Spleen (tissue), 7 donors: ENCODE measurements at regions not wholly inside any gene's neighbourhood (a gene's known extent, or its start where the extent isn't known, plus 50 kb on each side); places are given as distances from the start of the nearest gene placed in this dataset.

Experiments used
- CTCF ChIP-seq, 11 experiments: fragments of 200-600 bp in 7 of 11; fragments of 450-650 bp in 4 of 11; sonication (generic) in 4 of 11; IDR thresholded peaks in 8 of 11; conservative IDR thresholded peaks in 3 of 11; 1 replicate in 7 of 11; 2 replicates in 4 of 11; pipeline versions ENCODE4 v1.4.0 to v1.8.0; 2016 to 2021; ENCODE audit warnings: antibody characterized with exemption in 11 of 11, inconsistent platforms in 4 of 11, mild to moderate bottlenecking in 1 of 11
- POLR2A ChIP-seq, 3 donors: fragments of 450-650 bp; IDR thresholded peaks; one replicate each; pipeline ENCODE4 v1.5.1; 2017; ENCODE audit warnings: antibody characterized with exemption in 3 of 3, mild to moderate bottlenecking in 1 of 3
- POLR2AphosphoS5 ChIP-seq, 3 donors: sonication (generic); formaldehyde crosslinking; IDR thresholded peaks; one replicate each; pipeline ENCODE4 v1.5.1; 2017; ENCODE audit warnings: antibody characterized with exemption in 3 of 3
- donor health status: DM: no; HTN: no; CAD: no; lungs with moderate emphysema.
- donor health status: DM: no; HTN: no; CAD: no.
- donor health status: DM: no; HTN: no; CAD: no.

GRCh38 chr10:33483124-33483815, 148.8 kb upstream of the NRP1 start:
- TF ChIP-seq CTCF (IDR thresholded peaks at IDR 0.05 in 8 of 11, conservative IDR thresholded peaks at IDR 0.05 in 3 of 11) (no peak), POLR2AphosphoS5 (IDR thresholded peaks at IDR 0.05) (no peak), POLR2A (IDR thresholded peaks at IDR 0.05) (no peak)
